RCC 7860 (cell line): ENCODE measurements at regions not wholly inside any gene's neighbourhood (a gene's known extent, or its start where the extent isn't known, plus 50 kb on each side); places are given as distances from the start of the nearest gene placed in this dataset.
A peak's percentile ranks its signal among the peaks of the same experiment; 100 is the strongest.
"Not testable (repeated sequence)": the region's sequence is repeated elsewhere in the genome, so short reads cannot be mapped to it uniquely, and the experiment has no call there.

ENCODE experiments used
- DNase-seq: peaks from one replicate; pipeline ENCODE4 v3.0.0-alpha.2; 2015; ENCODE audit warnings: low spot score
- FAIRE-seq: peaks from 2 replicates; lab custom pipeline; 2012; peaks lifted over from hg19 to GRCh38; lab: Jason Lieb, UNC

DNA sequence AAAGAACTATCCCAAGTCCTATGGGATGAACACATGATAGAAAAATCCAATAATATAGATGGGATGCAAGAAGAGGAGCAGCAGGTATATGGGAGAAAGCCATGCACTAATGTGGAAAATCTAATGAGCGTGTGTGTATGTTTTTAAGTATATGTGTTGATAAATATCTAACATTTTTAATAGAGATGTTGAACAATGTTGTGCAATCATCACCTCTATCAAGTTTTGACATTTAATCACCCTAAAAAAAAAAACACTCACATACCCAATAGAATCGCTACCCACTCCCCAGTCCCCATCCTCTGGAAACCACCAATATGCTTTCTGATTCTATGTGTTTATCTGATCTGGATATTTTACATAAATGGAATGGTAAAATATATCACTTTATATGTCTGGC lies 983.7 kb downstream of the SUCLG1 start:
- FAIRE-seq (no peak), DNase-seq (no peak)

- DNase-seq (no peak), FAIRE-seq (no peak)
Observed at GRCh38 chr2:83471655-83472054, 987.4 kb downstream of the SUCLG1 start.

DNA sequence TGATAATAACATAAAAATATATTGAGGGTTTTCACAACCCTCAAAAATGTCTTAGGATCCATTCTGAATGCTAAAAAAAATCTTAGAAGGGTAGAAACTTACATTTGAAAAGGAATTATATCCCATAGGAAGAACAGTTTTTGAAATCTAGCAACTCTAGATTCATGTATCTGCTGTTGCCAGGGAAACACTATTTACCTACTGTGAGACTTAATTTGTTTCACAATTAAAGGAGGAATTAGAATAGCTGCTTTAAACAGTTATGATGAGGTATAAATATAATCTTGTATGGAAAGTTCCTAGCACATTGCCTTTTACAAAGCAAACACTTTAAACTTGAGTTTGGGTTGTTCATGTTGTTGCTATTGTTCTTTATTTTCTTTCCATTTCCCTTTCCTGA lies 988.2 kb downstream of the SUCLG1 start:
- no peak for FAIRE-seq
- no peak for DNase-seq

DNA sequence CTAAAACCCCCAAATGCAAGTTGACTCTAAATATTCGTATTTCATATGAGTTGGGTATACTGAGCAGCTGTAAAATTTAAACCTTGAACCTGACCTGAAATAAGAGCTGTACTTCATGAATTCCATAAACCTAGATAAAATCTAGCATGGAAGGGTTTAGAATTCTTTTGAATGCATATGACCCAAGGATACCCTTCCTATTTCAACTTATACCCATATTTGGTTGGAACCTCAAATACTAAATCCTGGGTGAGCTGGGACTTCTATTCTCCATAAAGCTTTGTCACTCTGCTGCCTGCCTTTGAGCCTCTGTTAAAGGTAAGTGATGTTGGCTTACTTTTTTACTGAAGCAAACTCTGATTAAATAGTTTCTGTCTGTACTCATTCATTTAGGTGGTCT lies 994.6 kb downstream of the SUCLG1 start:
- no peak for FAIRE-seq
- no peak for DNase-seq

GRCh38 chr2:83462881-83463280 lies 996.2 kb downstream of the SUCLG1 start:
- FAIRE-seq (no peak), DNase-seq (no peak)

DNA sequence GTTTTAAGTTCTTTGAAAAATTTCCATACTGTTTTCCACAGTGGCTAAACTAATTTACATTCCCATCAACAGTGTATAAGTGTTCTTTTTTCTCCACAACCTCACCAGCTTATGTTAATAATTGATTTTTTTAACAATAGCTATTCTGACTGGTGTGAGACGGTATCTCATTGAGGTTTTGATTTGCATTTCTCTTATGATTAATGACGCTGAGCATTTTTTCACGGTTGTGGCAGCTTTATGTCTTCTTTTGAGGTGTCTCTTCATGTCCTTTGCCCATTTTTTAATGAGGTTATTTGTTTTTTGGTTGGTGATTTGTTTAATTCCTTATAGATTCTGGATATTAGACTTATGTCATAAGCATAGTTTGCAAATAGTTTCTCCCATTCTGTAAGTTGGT lies 997.9 kb downstream of the SUCLG1 start:
- DNase-seq = no peak
- no peak for FAIRE-seq

DNA sequence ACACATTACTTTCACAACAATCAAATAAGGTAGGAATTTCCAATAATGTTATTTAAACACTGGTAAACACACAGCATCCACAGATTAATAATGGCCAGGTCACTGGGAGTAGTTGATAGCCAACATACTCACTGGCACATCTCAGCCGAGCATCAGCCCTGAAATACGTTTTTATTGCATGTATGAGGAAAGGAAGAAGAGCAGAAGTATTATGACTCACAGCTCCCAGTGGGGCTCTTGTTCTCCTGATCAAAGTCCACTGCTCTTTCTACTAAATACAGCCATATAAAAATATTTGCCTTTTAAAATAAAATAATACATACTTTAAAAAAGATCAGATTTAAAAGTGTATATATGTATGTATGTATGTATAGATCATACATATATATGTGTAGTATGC lies 999.6 kb downstream of the SUCLG1 start:
- DNase-seq (no peak), FAIRE-seq (no peak)

- no peak for DNase-seq
Observed at GRCh38 chr2:83435989-83436388, 1023.1 kb downstream of the SUCLG1 start.

DNA sequence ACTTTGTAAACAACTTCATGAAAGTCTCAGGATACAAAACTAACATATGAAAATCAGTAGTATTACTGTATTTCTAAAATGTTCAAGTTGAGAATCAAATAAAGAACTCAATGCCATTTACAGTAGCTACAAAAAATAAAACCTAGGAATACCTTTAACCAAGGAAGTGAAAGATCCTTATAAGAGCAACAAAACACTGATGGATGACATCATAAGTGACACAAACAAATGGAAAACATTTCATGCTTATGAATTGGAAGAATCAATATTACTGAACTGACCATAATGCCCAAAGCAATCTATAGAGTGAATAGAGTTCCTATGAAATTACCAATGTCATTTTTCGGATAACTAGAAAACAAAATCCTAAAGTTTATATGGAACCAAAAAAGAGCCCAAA lies 1038.1 kb downstream of the SUCLG1 start:
- DNase-seq = no peak
- FAIRE-seq = no peak

More at GRCh38 chr2:83435989-83436388, 1023.1 kb downstream of the SUCLG1 start:
- FAIRE-seq = no peak

GRCh38 chr2:83394134-83394904 lies 1064.8 kb downstream of the SUCLG1 start:
- DNase-seq (no peak), FAIRE-seq (no peak)

DNA sequence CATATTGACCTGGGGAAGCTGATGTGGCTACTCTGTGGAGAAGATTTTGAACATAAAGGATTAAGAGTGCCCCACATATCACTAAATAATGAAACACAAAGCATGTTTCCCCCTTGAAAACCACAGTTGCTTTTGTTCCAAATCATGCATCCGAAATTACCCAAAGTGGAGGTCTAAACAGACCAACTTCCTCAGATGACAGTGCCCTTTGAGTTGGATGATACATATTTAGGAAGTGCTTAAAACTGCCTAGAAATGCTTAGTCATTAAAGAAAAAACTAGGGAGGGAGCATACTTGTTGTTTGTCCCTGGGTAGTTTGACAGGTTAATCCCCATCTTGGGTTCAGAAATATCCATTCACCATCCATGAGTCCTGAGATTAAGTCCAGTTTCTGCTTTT lies 1070.3 kb downstream of the SUCLG1 start:
- DNase-seq (no peak), FAIRE-seq (no peak)

DNA sequence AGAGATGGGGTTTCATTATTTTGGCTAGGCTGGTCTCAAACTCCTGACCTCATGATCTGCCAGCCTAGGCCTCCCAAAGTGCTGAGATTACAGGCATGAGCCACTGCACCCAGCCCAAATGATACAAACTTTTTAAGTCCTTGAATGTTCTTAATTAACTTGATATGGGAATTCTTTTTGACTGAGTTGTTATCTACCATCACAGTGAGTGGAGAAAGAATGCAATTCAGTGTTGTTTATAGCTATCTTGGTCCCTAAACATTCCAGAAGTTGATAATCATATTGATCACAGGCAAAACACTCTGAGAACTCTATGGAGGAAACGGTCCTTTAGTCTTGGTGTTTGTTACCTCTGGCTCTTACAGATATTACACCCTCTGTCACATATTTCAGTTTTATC lies 1072.5 kb downstream of the SUCLG1 start:
- DNase-seq = no peak
- FAIRE-seq = no peak

- no peak for FAIRE-seq
- DNase-seq = no peak
Observed at GRCh38 chr2:83378921-83379320, 1080.2 kb downstream of the SUCLG1 start.

DNA sequence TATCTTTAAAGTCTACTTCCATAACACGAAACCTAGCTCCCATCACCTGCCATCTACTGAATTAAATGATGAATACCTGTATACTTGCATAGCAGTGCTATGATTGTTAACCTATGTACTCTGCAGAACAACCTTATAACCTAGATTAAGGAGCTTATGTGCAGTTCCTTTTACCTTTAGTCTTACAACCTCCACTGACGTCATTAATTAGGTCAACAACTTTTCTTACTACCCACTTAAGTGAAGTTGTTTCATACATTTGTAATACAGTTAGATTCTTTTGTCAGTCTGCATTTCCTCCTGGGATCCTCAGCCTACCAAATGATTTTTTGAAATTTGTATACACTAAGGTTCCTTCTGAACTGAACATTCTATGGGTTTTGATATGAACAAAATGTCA lies 1082.3 kb downstream of the SUCLG1 start:
- FAIRE-seq (no peak), DNase-seq (no peak)

DNA sequence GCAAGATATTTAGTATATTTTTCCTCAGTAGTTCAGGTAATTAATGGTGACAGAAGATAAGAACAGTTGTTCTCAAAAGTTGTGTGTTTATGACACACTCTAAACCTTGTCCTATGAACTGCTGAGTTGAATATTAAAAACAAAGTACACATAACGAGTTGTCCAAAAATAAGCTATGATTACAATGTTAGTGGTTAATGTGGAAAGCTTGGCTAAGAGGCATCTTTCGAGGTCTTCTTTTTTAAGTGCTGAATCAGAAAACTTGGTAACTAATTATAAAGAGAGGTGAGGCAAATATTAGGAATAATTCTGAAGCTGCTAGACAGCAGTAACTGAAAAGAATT lies 1088.7 kb downstream of the SUCLG1 start:
- no peak for DNase-seq
- FAIRE-seq = no peak

GRCh38 chr2:83369601-83370418 lies 1089.3 kb downstream of the SUCLG1 start:
- no peak for FAIRE-seq

GRCh38 chr2:83368916-83369315 lies 1090.2 kb downstream of the SUCLG1 start:
- DNase-seq = no peak
- no peak for FAIRE-seq

More at GRCh38 chr2:83369601-83370418, 1089.3 kb downstream of the SUCLG1 start:
- DNase-seq = no peak

GRCh38 chr2:83368461-83368860 lies 1090.6 kb downstream of the SUCLG1 start:
- FAIRE-seq (no peak), DNase-seq (no peak)

DNA sequence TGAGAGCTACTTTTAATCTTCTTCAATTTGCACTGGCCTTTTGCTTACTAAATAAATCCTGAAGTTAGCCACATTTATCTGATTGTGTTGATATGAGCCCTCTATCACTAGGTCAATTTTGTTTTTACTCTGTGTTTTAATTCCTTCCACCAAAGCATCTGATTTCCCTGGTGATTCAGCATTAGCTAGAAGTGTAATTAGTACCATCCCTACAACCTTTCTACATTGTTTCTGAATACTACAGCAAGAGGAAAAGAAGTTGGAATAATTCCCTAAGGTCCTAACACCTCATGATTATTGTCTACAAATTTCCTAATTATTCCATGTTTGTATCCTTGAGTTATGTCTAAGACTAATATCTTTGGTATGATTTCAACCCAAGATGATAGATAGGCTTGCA lies 1093.6 kb downstream of the SUCLG1 start:
- DNase-seq = no peak
- no peak for FAIRE-seq

GRCh38 chr2:83364264-83364663 lies 1094.8 kb downstream of the SUCLG1 start:
- FAIRE-seq = no peak
- no peak for DNase-seq

DNA sequence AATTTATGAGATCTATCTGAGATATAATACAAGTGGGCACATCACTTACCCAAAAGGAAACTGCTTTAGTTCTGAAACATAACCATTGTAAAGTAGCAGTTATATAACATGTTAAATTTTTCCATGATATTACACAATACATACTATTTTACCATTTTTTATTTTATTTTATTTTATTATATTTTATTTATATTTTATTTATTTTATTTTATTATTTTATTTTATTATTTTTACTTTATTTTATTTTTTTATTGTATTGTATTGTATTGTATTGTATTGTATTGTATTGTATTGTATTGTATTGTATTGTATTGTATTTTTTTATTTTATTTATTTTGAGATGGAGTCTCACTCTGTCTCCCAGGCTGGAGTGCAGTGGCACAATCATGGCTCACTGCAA lies 1095.9 kb downstream of the SUCLG1 start:
- not testable (repeated sequence) for DNase-seq
- FAIRE-seq = peak; percentile 84

DNA sequence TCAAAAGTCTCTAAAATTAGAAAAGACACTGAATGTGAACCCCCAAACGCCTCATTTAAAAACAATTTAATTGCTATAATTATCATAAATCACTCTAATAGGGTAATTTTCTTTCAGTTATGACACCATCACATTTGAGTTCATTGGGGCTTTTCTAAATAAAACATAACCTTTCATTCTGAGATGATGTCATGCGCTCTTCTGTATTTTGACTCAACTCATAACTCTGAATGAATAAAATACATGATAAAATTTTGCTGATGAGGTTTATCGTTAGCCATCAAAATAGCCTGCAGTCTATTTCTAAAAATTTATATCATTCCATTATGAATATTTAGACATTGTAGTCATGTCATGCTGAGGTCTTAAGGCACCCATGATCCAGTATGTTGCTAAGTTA lies 1099.7 kb downstream of the SUCLG1 start:
- FAIRE-seq (no peak), DNase-seq (no peak)
